ENCODE measurements at regions not wholly inside any gene's neighbourhood (a gene's known extent, or its start where the extent isn't known, plus 50 kb on each side); places are given as distances from the start of the nearest gene placed in this dataset.
"Not testable (repeated sequence)": the region's sequence is repeated elsewhere in the genome, so short reads cannot be mapped to it uniquely, and the experiment has no call there.

DNA sequence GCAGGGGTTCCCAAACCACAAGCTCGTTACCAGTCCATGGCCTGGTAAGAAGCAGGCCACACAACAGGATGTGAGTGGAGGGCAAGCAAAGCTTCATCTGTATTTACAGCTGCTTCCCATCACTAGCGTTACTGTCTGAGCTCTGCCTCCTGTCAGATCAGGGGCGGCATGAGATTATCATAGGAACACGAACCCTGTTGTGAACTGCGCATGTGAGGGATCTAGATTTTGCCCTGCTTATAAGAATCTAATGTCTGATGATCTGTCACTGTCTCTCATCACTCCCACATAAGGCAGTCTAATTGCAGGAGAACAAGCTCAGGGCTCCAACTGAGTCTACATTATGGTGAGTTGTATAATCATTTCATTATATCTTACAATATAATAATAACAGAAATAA is 677.4 kb upstream of the SLITRK6 start:
- TF ChIP-seq HDAC2 (IDR thresholded peaks at IDR 0.05): no peak
- TF ChIP-seq HOXB5 (CRISPR knock-in tag; IDR thresholded peaks at IDR 0.05): no peak
- TF ChIP-seq, protein P1, sequence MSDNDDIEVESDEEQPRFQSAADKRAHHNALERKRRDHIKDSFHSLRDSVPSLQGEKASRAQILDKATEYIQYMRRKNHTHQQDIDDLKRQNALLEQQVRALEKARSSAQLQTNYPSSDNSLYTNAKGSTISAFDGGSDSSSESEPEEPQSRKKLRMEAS (IDR thresholded peaks at IDR 0.05): no peak
- no peak for TF ChIP-seq TP53 (CRISPR knock-in tag; IDR thresholded peaks at IDR 0.05)
- TF ChIP-seq NPAS2 (CRISPR knock-in tag; IDR thresholded peaks at IDR 0.05; ENCODE audit: borderline replicate concordance): no peak
- TF ChIP-seq ATOH8 (CRISPR knock-in tag; IDR thresholded peaks at IDR 0.05; ENCODE audit: low read depth): no peak
- TF ChIP-seq RARB (CRISPR knock-in tag; IDR thresholded peaks at IDR 0.05): no peak
- no peak for TF ChIP-seq EHF (CRISPR knock-in tag; IDR thresholded peaks at IDR 0.05)
- TF ChIP-seq CHD4 (IDR thresholded peaks at IDR 0.05; ENCODE audit: borderline replicate concordance): no peak
- no peak for TF ChIP-seq HES2 (IDR thresholded peaks at IDR 0.05)
- TF ChIP-seq CBX2 (IDR thresholded peaks at IDR 0.05; ENCODE audit: borderline replicate concordance, low read depth): no peak
- no peak for TF ChIP-seq MYC (IDR thresholded peaks at IDR 0.05; ENCODE audit: borderline replicate concordance, low read length)
- no peak for TF ChIP-seq SMC3 (IDR thresholded peaks at IDR 0.05)
- TF ChIP-seq RNF2 (IDR thresholded peaks at IDR 0.05; ENCODE audit: borderline replicate concordance, low read depth): no peak
- TF ChIP-seq E2F6 (IDR thresholded peaks at IDR 0.05; ENCODE audit: borderline replicate concordance, low read depth): no peak
- TF ChIP-seq ZSCAN20 (CRISPR knock-in tag; IDR thresholded peaks at IDR 0.05): no peak
- TF ChIP-seq POLR2AphosphoS2 (conservative IDR thresholded peaks at IDR 0.05; ENCODE audit: low read length): no peak
- ChIA-PET POLR2A (no interaction called here), CTCF (interaction anchor here (0.6 kb wide), 1 partner anchor 324 kb away, joined by 3 read pairs; no protein-coding TSS in a partner anchor)
- DNase-seq (ENCODE audit: low read depth in 1 of 2, low spot score in 1 of 2) (no peak), FAIRE-seq (no peak), ATAC-seq (no peak)
- 61% methylated on average over 5 of the region's 5 CpGs for WGBS (ENCODE audit: missing lambda C conversion rate)
- Histone ChIP-seq H3K4me3 (no peak overlapping the region), H3K4me1 (no peaks in the 10 kb centered on the region), H3K4me2 (no peak overlapping the region), H3K27ac (no peak overlapping the region), H3K9me3 (no peaks in the 10 kb centered on the region)

DNA sequence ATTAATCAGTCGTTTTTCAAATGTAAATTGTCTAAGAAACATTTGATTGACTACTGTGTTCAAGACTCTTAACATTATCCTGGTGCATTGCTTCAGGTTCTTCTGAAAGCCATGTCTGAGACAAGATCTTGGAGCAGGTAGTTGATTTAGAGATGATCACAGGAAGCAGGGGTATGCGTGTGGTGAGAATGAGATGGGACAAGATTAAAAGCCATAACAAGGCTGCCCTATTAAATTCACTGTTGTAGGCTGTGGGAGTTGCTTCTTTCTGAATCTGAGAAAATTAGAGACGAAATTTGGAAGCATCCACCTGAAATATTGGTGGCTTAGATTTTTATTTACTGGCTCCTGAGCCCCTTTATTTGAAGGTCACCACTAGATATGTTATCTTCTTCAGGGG is 687.4 kb upstream of the SLITRK6 start:
- Histone ChIP-seq H3K4me1 (no peaks in the 10 kb centered on the region), H3K4me2 (no peak overlapping the region), H3K9me3 (no peaks in the 10 kb centered on the region), H3K4me3 (no peak overlapping the region), H3K27ac (no peak overlapping the region)
- WGBS (ENCODE audit: missing lambda C conversion rate): 27% methylated on average over 3 of the region's 3 CpGs
- POLR2A ChIA-PET: no interaction called here
- FAIRE-seq: no peak
- no peak for ATAC-seq
- CTCF ChIA-PET: no interaction called here
- no peak for TF ChIP-seq PHF8 (IDR thresholded peaks at IDR 0.05; ENCODE audit: borderline replicate concordance, low read depth)
- no peak for TF ChIP-seq HDAC2 (IDR thresholded peaks at IDR 0.05)
- TF ChIP-seq RCOR1 (IDR thresholded peaks at IDR 0.05; ENCODE audit: low read depth, low read length): no peak
- no peak for TF ChIP-seq JUN (IDR thresholded peaks at IDR 0.05)
- no peak for TF ChIP-seq FOSL2 (IDR thresholded peaks at IDR 0.05)
- no peak for TF ChIP-seq FOSL2 (CRISPR knock-in tag; IDR thresholded peaks at IDR 0.05)
- TF ChIP-seq EHMT2 (IDR thresholded peaks at IDR 0.05; ENCODE audit: low read depth): no peak
- no peak for TF ChIP-seq RAD21 (conservative IDR thresholded peaks at IDR 0.05 in 1 of 2, IDR thresholded peaks at IDR 0.05 in 1 of 2)
- TF ChIP-seq MAFK (IDR thresholded peaks at IDR 0.05; ENCODE audit: partially characterized antibody): no peak
- no peak for DNase-seq (ENCODE audit: low read depth in 1 of 2, low spot score in 1 of 2)

DNA sequence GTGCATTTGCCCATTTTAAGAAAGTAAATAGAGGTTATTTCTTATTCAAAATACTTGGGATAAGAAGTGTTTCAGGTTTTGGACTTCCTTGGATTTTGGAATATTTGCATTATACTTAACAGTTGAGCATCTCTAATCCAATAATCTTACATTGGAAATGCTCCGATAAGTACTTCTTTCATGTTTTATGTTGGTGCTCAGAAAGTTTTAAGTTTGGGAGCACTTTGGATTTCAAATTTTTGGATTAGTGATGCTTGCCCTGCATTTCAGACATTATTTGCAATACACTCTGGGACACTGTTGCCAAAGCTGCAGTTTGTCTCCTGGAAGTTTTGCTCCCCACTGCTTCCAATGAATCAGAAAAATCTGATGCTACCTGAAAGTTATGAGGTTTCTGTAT is 691.9 kb upstream of the SLITRK6 start:
- Histone ChIP-seq H3K9me3 (no peaks in the 10 kb centered on the region), H3K4me2 (no peak overlapping the region), H3K4me1 (no peaks in the 10 kb centered on the region), H3K27ac (no peak overlapping the region), H3K4me3 (no peak overlapping the region)
- DNase-seq (ENCODE audit: low read depth in 1 of 2, low spot score in 1 of 2) (no peak), ATAC-seq (no peak), FAIRE-seq (no peak)
- ChIA-PET POLR2A (no interaction called here), CTCF (no interaction called here)
- TF ChIP-seq CHD4 (IDR thresholded peaks at IDR 0.05; ENCODE audit: borderline replicate concordance): no peak
- TF ChIP-seq KDM5A (IDR thresholded peaks at IDR 0.05): no peak
- TF ChIP-seq TFCP2L1 (CRISPR knock-in tag; IDR thresholded peaks at IDR 0.05): no peak
- TF ChIP-seq RNF2 (IDR thresholded peaks at IDR 0.05; ENCODE audit: borderline replicate concordance, low read depth): no peak
- no peak for TF ChIP-seq GATA3 (IDR thresholded peaks at IDR 0.05; ENCODE audit: borderline replicate concordance)
- TF ChIP-seq TP53 (CRISPR knock-in tag; IDR thresholded peaks at IDR 0.05): no peak
- TF ChIP-seq FOSB (CRISPR knock-in tag; IDR thresholded peaks at IDR 0.05): no peak
- no peak for TF ChIP-seq RCOR1 (IDR thresholded peaks at IDR 0.05; ENCODE audit: low read depth, low read length)
- no peak for TF ChIP-seq RAD21 (conservative IDR thresholded peaks at IDR 0.05 in 1 of 2, IDR thresholded peaks at IDR 0.05 in 1 of 2)
- no peak for TF ChIP-seq CBX2 (IDR thresholded peaks at IDR 0.05; ENCODE audit: borderline replicate concordance, low read depth)
- TF ChIP-seq JUNB (IDR thresholded peaks at IDR 0.05): no peak
- no peak for TF ChIP-seq SMC3 (IDR thresholded peaks at IDR 0.05)
- TF ChIP-seq HEYL (CRISPR knock-in tag; IDR thresholded peaks at IDR 0.05): no peak
- TF ChIP-seq EHMT2 (IDR thresholded peaks at IDR 0.05; ENCODE audit: low read depth): no peak
- no peak for TF ChIP-seq HES2 (IDR thresholded peaks at IDR 0.05)
- 93% methylated on average over 1 of the region's 1 CpG for WGBS (ENCODE audit: missing lambda C conversion rate)

GRCh38 chr13:86501931-86502330 is 702.7 kb upstream of the SLITRK6 start:
- POLR2A ChIA-PET; FAIRE-seq; H3K4me2 ChIP-seq; H3K27ac ChIP-seq; H3K9me3 ChIP-seq; DNase-seq (ENCODE audit: low read depth in 1 of 2, low spot score in 1 of 2); H3K4me3 ChIP-seq; CTCF ChIA-PET; H3K4me1 ChIP-seq; ATAC-seq: not testable (repeated sequence)
- WGBS (ENCODE audit: missing lambda C conversion rate): 45% methylated on average over 10 of the region's 10 CpGs
